HFF-Myc (cell line): ENCODE measurements at regions not wholly inside any gene's neighbourhood (a gene's known extent, or its start where the extent isn't known, plus 50 kb on each side); places are given as distances from the start of the nearest gene placed in this dataset.

Experiments
- DNase-seq: peaks from one replicate; pipeline ENCODE4 v3.0.0-alpha.2; 2011; ENCODE audit warnings: low read depth; ENCODE audit errors: extremely low read depth
- H3K4me3 ChIP-seq: replicated peaks from 2 replicates; pipeline ENCODE4 v1.5.1; 2011; ENCODE audit warnings: low read depth, mild to moderate bottlenecking, control low read depth, low read length
- TF ChIP-seq, protein P1 (sequence below): IDR thresholded peaks from 2 replicates; pipeline ENCODE4 v1.5.1; 2012; ENCODE audit warnings: mild to moderate bottlenecking, low read depth, low read length, control low read depth; ENCODE audit errors: missing control alignments

DNA sequence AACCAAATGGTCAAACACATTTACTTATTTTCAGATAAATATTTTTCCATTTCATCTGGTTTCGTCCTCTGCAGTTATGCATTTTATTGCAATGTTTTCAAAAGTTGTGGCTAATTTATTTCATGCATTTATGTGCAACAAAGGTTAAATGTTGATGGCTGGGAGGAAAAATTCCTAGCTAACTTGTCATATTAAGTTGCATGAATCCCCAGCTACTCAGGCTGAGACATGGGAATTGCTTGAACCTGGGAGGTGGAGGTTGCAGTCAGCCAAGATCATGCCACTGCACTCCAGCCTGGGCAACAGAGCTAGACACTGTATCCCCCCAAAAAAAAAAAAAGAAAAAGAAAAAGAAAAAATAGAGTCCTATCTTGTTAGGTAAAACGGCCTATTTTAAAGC, 1862.4 kb upstream of the RAG2 start:
- H3K4me3 ChIP-seq: no peak overlapping the region
- TF ChIP-seq, protein P1, sequence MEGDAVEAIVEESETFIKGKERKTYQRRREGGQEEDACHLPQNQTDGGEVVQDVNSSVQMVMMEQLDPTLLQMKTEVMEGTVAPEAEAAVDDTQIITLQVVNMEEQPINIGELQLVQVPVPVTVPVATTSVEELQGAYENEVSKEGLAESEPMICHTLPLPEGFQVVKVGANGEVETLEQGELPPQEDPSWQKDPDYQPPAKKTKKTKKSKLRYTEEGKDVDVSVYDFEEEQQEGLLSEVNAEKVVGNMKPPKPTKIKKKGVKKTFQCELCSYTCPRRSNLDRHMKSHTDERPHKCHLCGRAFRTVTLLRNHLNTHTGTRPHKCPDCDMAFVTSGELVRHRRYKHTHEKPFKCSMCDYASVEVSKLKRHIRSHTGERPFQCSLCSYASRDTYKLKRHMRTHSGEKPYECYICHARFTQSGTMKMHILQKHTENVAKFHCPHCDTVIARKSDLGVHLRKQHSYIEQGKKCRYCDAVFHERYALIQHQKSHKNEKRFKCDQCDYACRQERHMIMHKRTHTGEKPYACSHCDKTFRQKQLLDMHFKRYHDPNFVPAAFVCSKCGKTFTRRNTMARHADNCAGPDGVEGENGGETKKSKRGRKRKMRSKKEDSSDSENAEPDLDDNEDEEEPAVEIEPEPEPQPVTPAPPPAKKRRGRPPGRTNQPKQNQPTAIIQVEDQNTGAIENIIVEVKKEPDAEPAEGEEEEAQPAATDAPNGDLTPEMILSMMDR: no peak
- no peak for DNase-seq

DNA sequence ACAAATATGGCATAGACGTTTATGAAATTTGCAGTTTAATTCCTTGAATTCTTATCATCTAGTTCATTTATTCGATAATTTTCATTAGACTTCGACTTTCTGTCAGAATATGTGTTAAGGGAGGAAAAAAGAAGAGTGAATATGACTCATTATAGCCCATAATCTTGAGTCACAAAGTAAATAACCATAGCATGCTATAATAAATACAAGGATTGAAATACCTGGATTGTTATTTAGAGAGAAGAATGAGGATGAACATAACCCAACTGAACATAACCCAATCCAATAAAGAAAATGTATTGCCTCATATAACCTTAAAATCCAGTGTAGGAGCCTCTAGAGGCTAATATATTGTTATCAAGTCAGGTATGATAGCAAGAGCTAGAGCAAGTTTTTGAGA, 1858.3 kb upstream of the RAG2 start:
- TF ChIP-seq, protein P1: no peak

DNA sequence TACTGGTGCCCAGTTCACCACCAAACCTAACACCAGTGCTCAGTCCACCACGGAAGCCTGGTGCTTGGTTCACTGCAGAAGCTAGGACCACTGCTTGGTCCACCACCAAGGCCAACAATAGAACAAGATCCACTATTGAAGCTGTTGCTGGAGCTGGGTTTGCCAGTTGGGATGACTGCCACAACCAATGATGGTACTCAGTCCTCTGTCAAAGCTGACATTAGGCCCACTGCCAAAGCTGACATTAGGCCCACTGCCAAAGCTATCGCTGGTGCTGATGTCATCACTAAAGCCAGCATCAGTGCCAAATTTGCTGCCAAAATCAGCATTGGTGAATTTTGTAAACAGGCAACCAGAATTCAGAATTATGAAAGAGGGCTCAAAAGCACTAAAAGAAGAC, 1850.2 kb upstream of the RAG2 start:
- H3K4me3 ChIP-seq: no peak overlapping the region
- TF ChIP-seq, protein P1: no peak
- no peak for DNase-seq

More for the DNA sequence above, 1858.3 kb upstream of the RAG2 start:
- H3K4me3 ChIP-seq: no peak overlapping the region
- DNase-seq: no peak

DNA sequence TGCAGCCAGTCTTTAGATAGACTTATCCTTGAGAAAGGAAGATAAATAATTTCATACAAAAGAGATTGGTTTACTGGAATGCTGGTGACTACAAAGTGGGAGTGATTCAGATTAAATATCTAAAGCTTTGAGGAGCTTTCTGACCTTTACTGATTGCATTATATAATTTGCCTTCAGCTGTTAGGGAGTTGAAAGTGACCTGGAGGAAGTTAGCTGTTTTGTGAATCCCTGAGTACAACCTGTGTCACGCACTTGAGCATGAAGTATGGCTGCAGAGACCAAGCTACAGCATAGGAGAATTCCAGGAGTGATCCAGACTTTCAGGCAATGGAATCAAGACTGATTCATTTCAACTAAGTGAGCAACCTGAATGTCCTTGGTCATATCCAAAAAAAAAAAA, 1848.3 kb upstream of the RAG2 start:
- no peak overlapping the region for H3K4me3 ChIP-seq
- no peak for DNase-seq
- TF ChIP-seq, protein P1: no peak

DNA sequence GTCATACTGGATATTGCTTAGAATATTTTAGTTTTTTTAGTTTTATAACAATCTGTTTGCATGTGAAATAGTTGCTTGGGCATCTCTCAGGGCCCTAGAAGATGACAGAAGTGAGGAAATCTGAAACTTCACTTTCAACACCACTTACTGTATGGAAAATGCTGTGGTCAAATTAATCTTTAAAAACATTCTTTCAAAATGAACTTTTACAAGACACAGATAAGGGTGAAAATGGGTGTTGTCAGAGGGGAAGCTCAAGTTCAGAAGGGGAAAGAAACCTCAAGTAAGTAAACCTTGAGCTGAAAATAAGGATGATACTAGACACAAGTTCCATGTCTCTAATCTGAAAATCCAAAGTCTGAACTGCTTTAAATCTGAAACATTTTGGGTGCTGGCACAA, 1840.1 kb upstream of the RAG2 start:
- TF ChIP-seq, protein P1: no peak
- no peak overlapping the region for H3K4me3 ChIP-seq
- DNase-seq: no peak

DNA sequence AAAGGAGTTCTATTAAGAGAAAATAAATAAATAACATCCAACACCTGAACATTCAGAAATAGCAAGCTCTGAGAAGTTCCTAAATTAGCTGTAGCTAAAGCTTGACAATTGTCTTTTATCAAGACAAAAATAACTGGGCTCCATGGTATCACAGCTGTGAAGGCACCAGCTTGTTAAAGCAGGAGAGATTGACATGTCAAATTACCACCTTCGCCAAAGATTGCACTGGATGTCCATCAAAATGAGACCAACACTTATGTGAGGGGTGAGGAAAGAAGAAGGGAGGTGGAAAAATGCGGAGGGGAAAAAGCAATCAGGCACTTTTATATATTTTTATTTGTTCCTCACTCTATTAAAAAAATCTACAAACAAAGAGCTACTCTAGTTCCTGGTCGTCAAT, 1827.5 kb upstream of the RAG2 start:
- TF ChIP-seq, protein P1: no peak
- H3K4me3 ChIP-seq: no peak overlapping the region
- no peak for DNase-seq

DNA sequence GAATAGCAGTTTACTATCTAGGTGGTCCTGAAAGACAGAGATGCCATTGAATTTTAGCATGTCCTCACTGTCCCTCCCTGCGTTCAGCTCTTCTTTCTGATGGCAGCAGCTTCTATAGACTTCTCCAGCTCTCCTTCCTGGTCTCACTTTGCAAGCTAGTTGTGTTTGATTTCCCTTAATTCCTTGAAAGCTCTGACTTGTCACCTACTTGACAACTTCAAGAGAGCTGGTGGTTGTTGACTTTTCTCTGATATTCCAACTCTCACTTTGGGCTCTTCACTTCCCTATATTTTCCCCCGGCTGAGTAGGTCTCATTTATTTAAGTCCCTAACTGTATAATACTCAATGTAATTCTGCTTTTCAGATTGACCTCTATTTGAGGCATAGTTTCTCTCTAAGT, 1825.0 kb upstream of the RAG2 start:
- no peak overlapping the region for H3K4me3 ChIP-seq
- TF ChIP-seq, protein P1: no peak
- no peak for DNase-seq
